A549 (cell line): ENCODE measurements at regions not wholly inside any gene's neighbourhood (a gene's known extent, or its start where the extent isn't known, plus 50 kb on each side); places are given as distances from the start of the nearest gene placed in this dataset.

Experiments
- ATAC-seq, 2 experiments: fragments of 200-7000 bp in 1 of 2; fragments of >200 bp in 1 of 2; cut with Nextera tagmentation in 1 of 2; cut with Tn5 transposase in 1 of 2; 3 replicates each; pipeline versions ENCODE4 v1.8.0 to v1.9.1; 2018 to 2020; ENCODE audit warnings: mild to moderate bottlenecking in 1 of 2, moderate library complexity in 1 of 2
- CTCF ChIA-PET: fragments of 300-600 bp; sonication (Branson Sonifier 250); formaldehyde crosslinking; extraction: SDS; loops from one replicate; lab custom pipeline; 2021; ENCODE audit warnings: antibody characterized with exemption, inconsistent platforms; lab: Yijun Ruan, JAX
- POLR2A ChIA-PET: fragments of 350-600 bp; formaldehyde crosslinking; extraction: SDS; loops from one replicate; lab custom pipeline; 2021; ENCODE audit warnings: antibody characterized with exemption, inconsistent platforms; lab: Yijun Ruan, JAX
- DNase-seq, 2 experiments: peaks; one replicate each; pipeline versions ENCODE4 v3.0.0 to v3.0.0-alpha.2; 2011 to 2016; ENCODE audit warnings: low read depth in 1 of 2, low spot score in 1 of 2
- FAIRE-seq: peaks from 2 replicates; lab custom pipeline; 2011; peaks lifted over from hg19 to GRCh38; lab: Jason Lieb, UNC
- H3K27ac ChIP-seq, 2 experiments: fragments of >200 bp; sonication (Bioruptor Twin); formaldehyde crosslinking; 3 replicates each; pipeline ENCODE4 v1.5.1; 2016 to 2017
- H3K4me1 ChIP-seq: fragments of >200 bp; sonication (Bioruptor Twin); formaldehyde crosslinking; 3 replicates; pipeline ENCODE4 v1.6.1; 2016
- H3K4me2 ChIP-seq: fragments of >200 bp; sonication (Bioruptor Twin); formaldehyde crosslinking; 3 replicates; pipeline ENCODE4 v1.6.1; 2016
- H3K4me3 ChIP-seq: fragments of >200 bp; sonication (Bioruptor Twin); formaldehyde crosslinking; 3 replicates; pipeline ENCODE4 v1.5.1; 2016
- H3K9me3 ChIP-seq: fragments of >200 bp; sonication (Bioruptor Twin); formaldehyde crosslinking; 3 replicates; pipeline ENCODE4 v1.6.1; 2016
- EP300 ChIP-seq, 2 experiments: fragments of >200 bp; sonication (Bioruptor Twin); formaldehyde crosslinking; IDR thresholded peaks; 2 replicates in 1 of 2; 3 replicates in 1 of 2; pipeline ENCODE4 v1.6.1; 2016 to 2017
- FOSL2 ChIP-seq, 2 experiments: fragments of 450-650 bp in 1 of 2; fragments of >200 bp in 1 of 2; sonication (Bioruptor Twin) in 1 of 2; formaldehyde crosslinking; IDR thresholded peaks; 2 replicates each; pipeline versions ENCODE4 v1.5.0 to v1.6.1; 2016 to 2020; ENCODE audit warnings: mild to moderate bottlenecking in 1 of 2, moderate library complexity in 1 of 2
- GATA3 ChIP-seq: IDR thresholded peaks from 2 replicates; pipeline ENCODE4 v1.6.1; 2012; ENCODE audit warnings: borderline replicate concordance
- HDAC2 ChIP-seq: fragments of 200-600 bp; sonication (generic); IDR thresholded peaks from 2 replicates; pipeline ENCODE4 v1.6.1; 2016
- HOXA7 ChIP-seq: fragments of 250-450 bp; sonication (Bioruptor Pico); IDR thresholded peaks from 2 replicates; pipeline ENCODE4 v1.5.0; 2020; ENCODE audit warnings: mild to moderate bottlenecking, moderate library complexity
- HOXB13 ChIP-seq: fragments of 250-450 bp; sonication (Bioruptor Pico); IDR thresholded peaks from 2 replicates; pipeline ENCODE4 v1.5.0; 2020; ENCODE audit warnings: low read depth, mild to moderate bottlenecking, moderate library complexity
- JUNB ChIP-seq: fragments of >200 bp; sonication (Bioruptor Twin); formaldehyde crosslinking; IDR thresholded peaks from 2 replicates; pipeline ENCODE4 v1.6.1; 2016
- MAFK ChIP-seq: fragments of 450-650 bp; IDR thresholded peaks from 2 replicates; pipeline ENCODE4 v1.6.1; 2014; ENCODE audit not compliant: partially characterized antibody
- NFE2L2 ChIP-seq: fragments of 150-350 bp; conservative IDR thresholded peaks from 2 replicates; pipeline ENCODE4 v1.6.1; 2014; ENCODE audit warnings: low read length
- PHF8 ChIP-seq: fragments of 200-600 bp; sonication (generic); IDR thresholded peaks from 2 replicates; pipeline ENCODE4 v1.6.1; 2016; ENCODE audit warnings: low read depth, mild to moderate bottlenecking, antibody characterized with exemption, moderate library complexity, borderline replicate concordance
- POLR2A ChIP-seq: IDR thresholded peaks from 2 replicates; pipeline ENCODE4 v1.6.1; 2012; ENCODE audit warnings: mild to moderate bottlenecking, low read length
- SMC3 ChIP-seq: fragments of >200 bp; sonication (Bioruptor Twin); formaldehyde crosslinking; IDR thresholded peaks from 3 replicates; pipeline ENCODE4 v1.6.1; 2018; ENCODE audit warnings: inconsistent platforms
- TFCP2L1 ChIP-seq: fragments of 250-450 bp; sonication (Bioruptor Pico); IDR thresholded peaks from 2 replicates; pipeline ENCODE4 v1.5.0; 2021; ENCODE audit warnings: mild to moderate bottlenecking
- TP53 ChIP-seq: fragments of 250-450 bp; sonication (Bioruptor Pico); IDR thresholded peaks from 2 replicates; pipeline ENCODE4 v1.5.0; 2021; ENCODE audit warnings: mild to moderate bottlenecking, moderate library complexity
- ZSCAN20 ChIP-seq: fragments of 250-450 bp; sonication (Bioruptor Pico); IDR thresholded peaks from 2 replicates; pipeline ENCODE4 v1.8.0; 2022; ENCODE audit warnings: mild to moderate bottlenecking, moderate library complexity
- WGBS: methylation state at CpG from one replicate; pipeline ENCODE4 v1.1.6; 2017; ENCODE audit errors: missing lambda C conversion rate; 5-methylcytosine and 5-hydroxymethylcytosine counted together
- TF ChIP-seq, protein P1 (sequence below): fragments of 200-600 bp; sonication (generic); IDR thresholded peaks from 2 replicates; pipeline ENCODE4 v1.6.1; 2016; ENCODE audit warnings: antibody characterized with exemption, mild to moderate bottlenecking, moderate library complexity
- TF ChIP-seq, protein P2 (sequence below): fragments of >200 bp; sonication (Bioruptor Twin); formaldehyde crosslinking; IDR thresholded peaks from 3 replicates; pipeline ENCODE4 v1.6.1; 2016
- TF ChIP-seq, protein P3 (sequence below): fragments of 450-650 bp; IDR thresholded peaks from 2 replicates; pipeline ENCODE4 v1.6.1; 2014; ENCODE audit warnings: antibody characterized with exemption

DNA sequence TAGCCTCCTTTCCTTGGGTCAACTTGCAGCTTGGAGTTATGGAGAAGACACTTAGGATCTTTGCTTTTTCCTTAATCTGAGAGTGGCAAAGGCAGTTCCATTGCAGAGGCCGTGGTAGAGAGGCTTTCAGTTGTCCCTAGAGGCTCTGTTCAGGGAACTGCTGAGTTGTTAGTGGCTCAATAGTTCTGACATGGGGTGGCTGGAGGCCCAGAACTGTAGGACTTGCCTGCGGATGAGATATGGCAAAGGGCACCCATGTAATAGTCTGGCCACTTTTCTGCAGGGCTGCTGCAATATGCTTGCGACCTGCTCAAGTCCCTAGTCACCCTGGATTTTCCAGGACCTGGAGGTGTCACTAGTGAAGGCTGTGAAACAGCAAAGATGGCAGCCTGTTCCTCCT lies 99.9 kb downstream of the CLDN1 start:
- FAIRE-seq (no peak), DNase-seq (no peak), ATAC-seq (no peak)
- CTCF ChIA-PET: interaction anchor here (1.1 to 9.1 kb wide), 8 partner anchors 13 to 261 kb away, joined by 3 to 105 read pairs (median 6); partner anchors contain the start of gene CLDN1
- no peaks in the 10 kb centered on the region for H3K9me3 ChIP-seq
- no peaks in the 10 kb centered on the region for H3K4me1 ChIP-seq
- no peak overlapping the region for H3K4me2 ChIP-seq
- H3K27ac ChIP-seq: no peak overlapping the region
- no peak overlapping the region for H3K4me3 ChIP-seq
- WGBS: 94% methylated on average over 2 of the region's 3 CpGs
- POLR2A ChIA-PET: interaction anchor here (0.7 kb wide), 1 partner anchor 123 kb away, joined by 6 read pairs; no protein-coding TSS in a partner anchor
- TF ChIP-seq SMC3 (no peak), NFE2L2 (no peak), TP53 (CRISPR knock-in tag) (no peak)

DNA sequence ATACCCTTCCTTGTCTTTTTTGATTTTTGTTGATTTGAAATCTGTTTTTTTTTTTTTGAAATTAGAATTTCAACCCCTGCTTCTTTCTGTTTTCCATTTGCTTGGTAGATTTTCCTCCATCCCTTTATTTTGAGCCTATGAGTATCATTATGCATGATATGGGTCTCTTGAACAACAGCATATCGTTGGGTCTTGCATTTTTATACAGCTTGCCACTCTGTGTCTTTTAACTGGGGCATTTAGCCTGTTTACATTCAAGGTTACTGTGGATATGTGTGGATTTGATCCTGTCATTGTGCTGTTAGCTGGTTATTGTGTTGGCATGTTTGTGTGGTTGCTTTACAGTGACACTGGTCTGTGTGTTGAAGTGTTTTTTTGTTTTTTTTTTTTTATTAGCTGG lies 99.7 kb upstream of the P3H2 start:
- ChIA-PET CTCF (no interaction called here), POLR2A (no interaction called here)
- H3K27ac ChIP-seq: no peak overlapping the region
- FAIRE-seq (no peak), DNase-seq (no peak), ATAC-seq (no peak)
- WGBS: 77% methylated on average over 1 of the region's 1 CpG
- TF ChIP-seq TFCP2L1 (CRISPR knock-in tag) (no peak), GATA3 (no peak), FOSL2 (IDR thresholded peaks at IDR 0.05) (no peak), FOSL2 (CRISPR knock-in tag; IDR thresholded peaks at IDR 0.05) (no peak), TP53 (CRISPR knock-in tag) (no peak), EP300 (IDR thresholded peaks at IDR 0.05) (no peak), POLR2A (no peak), HOXA7 (CRISPR knock-in tag) (no peak), HOXB13 (CRISPR knock-in tag) (no peak)
- TF ChIP-seq, protein P1, sequence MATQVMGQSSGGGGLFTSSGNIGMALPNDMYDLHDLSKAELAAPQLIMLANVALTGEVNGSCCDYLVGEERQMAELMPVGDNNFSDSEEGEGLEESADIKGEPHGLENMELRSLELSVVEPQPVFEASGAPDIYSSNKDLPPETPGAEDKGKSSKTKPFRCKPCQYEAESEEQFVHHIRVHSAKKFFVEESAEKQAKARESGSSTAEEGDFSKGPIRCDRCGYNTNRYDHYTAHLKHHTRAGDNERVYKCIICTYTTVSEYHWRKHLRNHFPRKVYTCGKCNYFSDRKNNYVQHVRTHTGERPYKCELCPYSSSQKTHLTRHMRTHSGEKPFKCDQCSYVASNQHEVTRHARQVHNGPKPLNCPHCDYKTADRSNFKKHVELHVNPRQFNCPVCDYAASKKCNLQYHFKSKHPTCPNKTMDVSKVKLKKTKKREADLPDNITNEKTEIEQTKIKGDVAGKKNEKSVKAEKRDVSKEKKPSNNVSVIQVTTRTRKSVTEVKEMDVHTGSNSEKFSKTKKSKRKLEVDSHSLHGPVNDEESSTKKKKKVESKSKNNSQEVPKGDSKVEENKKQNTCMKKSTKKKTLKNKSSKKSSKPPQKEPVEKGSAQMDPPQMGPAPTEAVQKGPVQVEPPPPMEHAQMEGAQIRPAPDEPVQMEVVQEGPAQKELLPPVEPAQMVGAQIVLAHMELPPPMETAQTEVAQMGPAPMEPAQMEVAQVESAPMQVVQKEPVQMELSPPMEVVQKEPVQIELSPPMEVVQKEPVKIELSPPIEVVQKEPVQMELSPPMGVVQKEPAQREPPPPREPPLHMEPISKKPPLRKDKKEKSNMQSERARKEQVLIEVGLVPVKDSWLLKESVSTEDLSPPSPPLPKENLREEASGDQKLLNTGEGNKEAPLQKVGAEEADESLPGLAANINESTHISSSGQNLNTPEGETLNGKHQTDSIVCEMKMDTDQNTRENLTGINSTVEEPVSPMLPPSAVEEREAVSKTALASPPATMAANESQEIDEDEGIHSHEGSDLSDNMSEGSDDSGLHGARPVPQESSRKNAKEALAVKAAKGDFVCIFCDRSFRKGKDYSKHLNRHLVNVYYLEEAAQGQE: no peak
- TF ChIP-seq, protein P2, sequence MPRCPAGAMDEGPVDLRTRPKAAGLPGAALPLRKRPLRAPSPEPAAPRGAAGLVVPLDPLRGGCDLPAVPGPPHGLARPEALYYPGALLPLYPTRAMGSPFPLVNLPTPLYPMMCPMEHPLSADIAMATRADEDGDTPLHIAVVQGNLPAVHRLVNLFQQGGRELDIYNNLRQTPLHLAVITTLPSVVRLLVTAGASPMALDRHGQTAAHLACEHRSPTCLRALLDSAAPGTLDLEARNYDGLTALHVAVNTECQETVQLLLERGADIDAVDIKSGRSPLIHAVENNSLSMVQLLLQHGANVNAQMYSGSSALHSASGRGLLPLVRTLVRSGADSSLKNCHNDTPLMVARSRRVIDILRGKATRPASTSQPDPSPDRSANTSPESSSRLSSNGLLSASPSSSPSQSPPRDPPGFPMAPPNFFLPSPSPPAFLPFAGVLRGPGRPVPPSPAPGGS: no peak
- TF ChIP-seq, protein P3, sequence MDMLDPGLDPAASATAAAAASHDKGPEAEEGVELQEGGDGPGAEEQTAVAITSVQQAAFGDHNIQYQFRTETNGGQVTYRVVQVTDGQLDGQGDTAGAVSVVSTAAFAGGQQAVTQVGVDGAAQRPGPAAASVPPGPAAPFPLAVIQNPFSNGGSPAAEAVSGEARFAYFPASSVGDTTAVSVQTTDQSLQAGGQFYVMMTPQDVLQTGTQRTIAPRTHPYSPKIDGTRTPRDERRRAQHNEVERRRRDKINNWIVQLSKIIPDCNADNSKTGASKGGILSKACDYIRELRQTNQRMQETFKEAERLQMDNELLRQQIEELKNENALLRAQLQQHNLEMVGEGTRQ: no peak
- H3K4me2 ChIP-seq: no peak overlapping the region
- H3K9me3 ChIP-seq: no peaks in the 10 kb centered on the region
- H3K4me1 ChIP-seq: no peaks in the 10 kb centered on the region
- H3K4me3 ChIP-seq: no peak overlapping the region

DNA sequence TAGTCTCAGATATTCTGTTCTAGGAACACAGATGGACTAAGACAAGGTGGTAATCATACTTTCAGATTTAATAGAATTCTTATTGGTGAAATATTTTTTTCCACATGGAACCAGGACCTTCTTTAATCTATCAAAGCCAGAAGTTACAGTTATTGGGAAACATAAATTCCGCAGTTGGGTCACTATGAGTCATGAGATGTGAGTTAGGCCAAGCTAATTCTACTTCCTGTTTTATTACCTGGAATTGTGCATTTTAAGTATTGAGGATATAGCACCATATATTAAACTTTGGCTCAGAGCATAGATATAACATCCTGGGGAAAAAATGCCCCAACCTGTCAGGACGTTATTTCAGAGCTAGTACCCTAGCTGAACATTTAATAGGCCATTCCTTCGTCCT lies 96.4 kb upstream of the P3H2 start:
- ChIA-PET CTCF (interaction anchor here (0.9 to 1.8 kb wide), 5 partner anchors 8 to 252 kb away, joined by 3 to 10 read pairs (median 3); partner anchors contain the start of gene CLDN1), POLR2A (no interaction called here)
- no peak for DNase-seq
- FAIRE-seq: no peak
- ATAC-seq: no peak
- TF ChIP-seq HDAC2 (no peak), FOSL2 (IDR thresholded peaks at IDR 0.05) (no peak), FOSL2 (CRISPR knock-in tag; IDR thresholded peaks at IDR 0.05) (peak; percentile 20; the same call in 1 of the 2 replicates)
- peaks cover 20% of the 10 kb centered on the region for H3K9me3 ChIP-seq
- H3K4me2 ChIP-seq: no peak overlapping the region
- no peak overlapping the region for H3K4me3 ChIP-seq
- no peaks in the 10 kb centered on the region for H3K4me1 ChIP-seq
- no peak overlapping the region for H3K27ac ChIP-seq
- WGBS: 77% methylated on average over 3 of the region's 3 CpGs

DNA sequence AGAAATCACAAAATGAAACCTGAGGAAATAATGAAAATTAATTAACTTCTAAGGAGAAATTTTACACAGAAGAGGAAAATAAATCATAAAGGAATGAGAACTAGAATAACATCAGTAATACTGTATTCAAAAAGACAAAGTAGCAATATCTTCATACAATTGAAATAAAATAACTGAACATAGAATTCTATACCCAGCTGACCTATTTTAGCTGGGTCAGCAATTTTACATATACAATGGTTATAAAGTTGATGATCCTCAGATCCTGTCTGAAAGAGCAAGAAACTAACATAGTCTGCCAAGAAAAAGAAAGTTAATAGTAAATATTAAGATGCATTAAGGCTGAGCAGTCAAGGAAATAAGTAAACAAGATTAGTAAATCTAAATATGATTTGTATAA lies 93.0 kb upstream of the P3H2 start:
- H3K4me3 ChIP-seq: no peak overlapping the region
- H3K4me1 ChIP-seq: no peaks in the 10 kb centered on the region
- H3K27ac ChIP-seq: no peak overlapping the region
- CTCF ChIA-PET: no interaction called here
- peaks cover 27% of the 10 kb centered on the region for H3K9me3 ChIP-seq
- no peak for DNase-seq
- H3K4me2 ChIP-seq: no peak overlapping the region
- FAIRE-seq: no peak
- no peak for ATAC-seq
- peak; percentile 97 for TF ChIP-seq MAFK
- TF ChIP-seq NFE2L2: no peak
- no peak for TF ChIP-seq ZSCAN20 (CRISPR knock-in tag)
- no peak for TF ChIP-seq PHF8
- TF ChIP-seq JUNB: no peak
- POLR2A ChIA-PET: no interaction called here
